Muscle layer of duodenum (tissue), 2 donors: ENCODE measurements at regions not wholly inside any gene's neighbourhood (a gene's known extent, or its start where the extent isn't known, plus 50 kb on each side); places are given as distances from the start of the nearest gene placed in this dataset.

ENCODE experiments used
- H3K27ac ChIP-seq: one replicate; pipeline ENCODE4 v1.7.0; 2013; ENCODE audit warnings: mild to moderate bottlenecking, low read length
- H3K27me3 ChIP-seq: one replicate; pipeline ENCODE4 v1.7.0; 2013; ENCODE audit warnings: low read depth, mild to moderate bottlenecking, control low read depth, low read length
- H3K36me3 ChIP-seq, 2 donors: one replicate each; pipeline ENCODE4 v1.7.0; 2013; ENCODE audit warnings: low read length in 2 of 2, control low read depth in 1 of 2, mild to moderate bottlenecking in 1 of 2; ENCODE audit not compliant: insufficient read depth in 2 of 2, control insufficient read depth in 1 of 2
- H3K4me1 ChIP-seq, 2 donors: one replicate each; pipeline ENCODE4 v1.7.0; 2013; ENCODE audit warnings: low read length in 2 of 2, mild to moderate bottlenecking in 2 of 2, control low read depth in 1 of 2, moderate library complexity in 1 of 2; ENCODE audit not compliant: insufficient read depth in 2 of 2, control insufficient read depth in 1 of 2
- H3K4me3 ChIP-seq, 2 donors: one replicate each; pipeline ENCODE4 v1.7.0; 2013; ENCODE audit warnings: low read length in 2 of 2, low read depth in 1 of 2, mild to moderate bottlenecking in 1 of 2
- H3K9me3 ChIP-seq, 2 donors: one replicate each; pipeline ENCODE4 v1.7.0; 2013; ENCODE audit warnings: low read length in 2 of 2, control low read depth in 1 of 2, mild to moderate bottlenecking in 1 of 2; ENCODE audit not compliant: control insufficient read depth in 1 of 2
- donor health status: healthy.

GRCh38 chr4:138671106-138671505 lies 344.5 kb upstream of the NOCT start:
- Histone ChIP-seq H3K27ac (no peak overlapping the region), H3K4me3 (no peak overlapping the region), H3K9me3 (no peaks in the 10 kb centered on the region), H3K36me3 (no peaks in the 10 kb centered on the region), H3K4me1 (peaks cover 0 to 3% of the 10 kb centered on the region in 2 donors), H3K27me3 (no peaks in the 10 kb centered on the region)

DNA sequence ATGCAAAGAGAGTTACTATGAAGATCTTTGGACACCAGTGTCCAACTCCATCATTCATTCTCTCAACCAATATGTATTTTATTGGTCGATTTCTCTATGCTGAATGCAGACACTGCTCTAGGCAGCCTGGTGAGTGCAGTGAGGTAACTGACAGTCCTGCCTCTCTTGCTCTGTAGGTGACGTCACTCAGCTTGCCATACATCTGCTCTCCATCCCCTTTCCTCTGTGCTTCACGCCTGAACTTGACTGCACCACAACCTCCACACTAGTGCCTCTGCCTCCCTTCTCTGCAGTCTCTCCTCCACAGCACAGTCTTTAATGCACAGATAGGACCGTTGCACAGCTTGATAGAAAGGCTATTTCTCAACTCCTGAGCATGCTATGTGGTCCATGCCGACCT lies 344.9 kb upstream of the NOCT start:
- no peaks in the 10 kb centered on the region for H3K36me3 ChIP-seq
- no peak overlapping the region for H3K27ac ChIP-seq
- H3K4me3 ChIP-seq, result no peak overlapping the region
- no peaks in the 10 kb centered on the region for H3K27me3 ChIP-seq
- no peaks in the 10 kb centered on the region for H3K9me3 ChIP-seq
- peaks cover 0 to 3% of the 10 kb centered on the region in 2 donors for H3K4me1 ChIP-seq

- no peak overlapping the region for H3K4me3 ChIP-seq
- H3K27ac ChIP-seq, result no peak overlapping the region
- no peaks in the 10 kb centered on the region for H3K9me3 ChIP-seq
- H3K27me3 ChIP-seq, result no peaks in the 10 kb centered on the region
- peaks cover 0 to 3% of the 10 kb centered on the region in 2 donors for H3K4me1 ChIP-seq
- H3K36me3 ChIP-seq, result no peaks in the 10 kb centered on the region
These were observed 345.9 kb upstream of the NOCT start for GRCh38 chr4:138669479-138670315.

DNA sequence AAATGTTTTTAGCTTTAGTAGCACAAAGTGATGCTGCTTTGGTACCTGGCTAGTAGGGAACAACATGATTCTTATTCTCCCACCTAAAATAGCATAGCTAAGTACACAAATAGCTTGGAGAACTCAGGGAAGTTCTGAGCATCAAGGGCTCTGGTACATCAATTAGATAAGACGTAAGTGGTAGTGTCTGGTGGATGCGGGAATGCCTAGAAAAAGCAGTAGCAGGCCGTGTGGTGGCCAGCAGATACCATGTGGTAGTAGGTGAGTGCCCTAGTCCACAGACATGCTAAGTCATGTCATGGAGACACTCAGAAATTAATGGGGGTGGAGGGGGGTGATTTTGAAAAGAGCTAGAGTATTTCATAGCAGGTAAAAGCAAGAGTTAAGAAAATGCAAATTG lies 347.3 kb upstream of the NOCT start:
- Histone ChIP-seq H3K36me3 (no peaks in the 10 kb centered on the region), H3K27me3 (no peaks in the 10 kb centered on the region), H3K4me1 (peaks cover 0 to 3% of the 10 kb centered on the region in 2 donors), H3K9me3 (no peaks in the 10 kb centered on the region), H3K4me3 (no peak overlapping the region), H3K27ac (no peak overlapping the region)

DNA sequence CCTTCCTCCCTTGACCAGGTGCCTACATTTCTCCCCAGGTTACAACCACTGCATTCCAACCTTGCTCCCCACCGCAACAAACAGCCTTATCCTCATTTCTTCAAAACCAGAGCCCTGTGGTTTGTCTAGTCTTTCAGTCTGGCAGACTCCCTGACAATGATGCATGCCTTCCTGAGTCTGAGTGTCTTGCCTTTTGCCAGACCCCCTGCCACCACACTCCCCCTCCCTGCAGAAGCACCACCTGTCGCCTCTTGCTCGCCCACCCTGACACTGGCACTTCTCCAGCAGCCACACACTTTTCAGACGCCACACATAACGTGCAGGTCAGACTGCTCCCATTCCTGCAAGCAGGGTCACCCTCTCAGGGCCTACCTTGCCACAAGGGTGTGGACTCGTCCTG lies 349.2 kb upstream of the NOCT start:
- H3K4me1 ChIP-seq, result no peaks in the 10 kb centered on the region
- no peaks in the 10 kb centered on the region for H3K9me3 ChIP-seq
- no peaks in the 10 kb centered on the region for H3K36me3 ChIP-seq
- no peaks in the 10 kb centered on the region for H3K27me3 ChIP-seq
- no peak overlapping the region for H3K4me3 ChIP-seq
- no peak overlapping the region for H3K27ac ChIP-seq

GRCh38 chr4:138665851-138666250 lies 349.7 kb upstream of the NOCT start:
- Histone ChIP-seq H3K27ac (no peak overlapping the region), H3K27me3 (no peaks in the 10 kb centered on the region), H3K4me1 (no peaks in the 10 kb centered on the region), H3K36me3 (no peaks in the 10 kb centered on the region), H3K9me3 (no peaks in the 10 kb centered on the region), H3K4me3 (no peak overlapping the region)

- Histone ChIP-seq H3K27ac (no peak overlapping the region), H3K27me3 (no peaks in the 10 kb centered on the region), H3K9me3 (no peaks in the 10 kb centered on the region), H3K4me3 (no peak overlapping the region), H3K36me3 (no peaks in the 10 kb centered on the region), H3K4me1 (no peaks in the 10 kb centered on the region)
These were observed 351.7 kb upstream of the NOCT start for GRCh38 chr4:138663883-138664282.

GRCh38 chr4:138659812-138660316 lies 355.7 kb upstream of the NOCT start:
- H3K27me3 ChIP-seq, result no peaks in the 10 kb centered on the region

GRCh38 chr4:138659037-138659811 lies 356.4 kb upstream of the NOCT start:
- Histone ChIP-seq H3K27me3 (no peaks in the 10 kb centered on the region), H3K9me3 (no peaks in the 10 kb centered on the region), H3K36me3 (no peaks in the 10 kb centered on the region), H3K27ac (no peak overlapping the region), H3K4me1 (no peaks in the 10 kb centered on the region), H3K4me3 (no peak overlapping the region)

More at GRCh38 chr4:138659812-138660316, 355.7 kb upstream of the NOCT start:
- H3K36me3 ChIP-seq, result no peaks in the 10 kb centered on the region
- no peak overlapping the region for H3K4me3 ChIP-seq
- no peaks in the 10 kb centered on the region for H3K4me1 ChIP-seq
- H3K9me3 ChIP-seq, result no peaks in the 10 kb centered on the region
- no peak overlapping the region for H3K27ac ChIP-seq

- no peak overlapping the region for H3K27ac ChIP-seq
These were observed 357.1 kb upstream of the NOCT start for GRCh38 chr4:138658518-138658917.

GRCh38 chr4:138656990-138657389 lies 358.6 kb upstream of the NOCT start:
- Histone ChIP-seq H3K4me3 (no peak overlapping the region), H3K9me3 (no peaks in the 10 kb centered on the region), H3K27me3 (no peaks in the 10 kb centered on the region), H3K4me1 (no peaks in the 10 kb centered on the region), H3K27ac (no peak overlapping the region), H3K36me3 (no peaks in the 10 kb centered on the region)

More at GRCh38 chr4:138658518-138658917, 357.1 kb upstream of the NOCT start:
- Histone ChIP-seq H3K4me3 (no peak overlapping the region), H3K27me3 (no peaks in the 10 kb centered on the region), H3K36me3 (no peaks in the 10 kb centered on the region), H3K4me1 (no peaks in the 10 kb centered on the region), H3K9me3 (no peaks in the 10 kb centered on the region)
